ENCODE measurements at regions not wholly inside any gene's neighbourhood (a gene's known extent, or its start where the extent isn't known, plus 50 kb on each side); places are given as distances from the start of the nearest gene placed in this dataset.

DNA sequence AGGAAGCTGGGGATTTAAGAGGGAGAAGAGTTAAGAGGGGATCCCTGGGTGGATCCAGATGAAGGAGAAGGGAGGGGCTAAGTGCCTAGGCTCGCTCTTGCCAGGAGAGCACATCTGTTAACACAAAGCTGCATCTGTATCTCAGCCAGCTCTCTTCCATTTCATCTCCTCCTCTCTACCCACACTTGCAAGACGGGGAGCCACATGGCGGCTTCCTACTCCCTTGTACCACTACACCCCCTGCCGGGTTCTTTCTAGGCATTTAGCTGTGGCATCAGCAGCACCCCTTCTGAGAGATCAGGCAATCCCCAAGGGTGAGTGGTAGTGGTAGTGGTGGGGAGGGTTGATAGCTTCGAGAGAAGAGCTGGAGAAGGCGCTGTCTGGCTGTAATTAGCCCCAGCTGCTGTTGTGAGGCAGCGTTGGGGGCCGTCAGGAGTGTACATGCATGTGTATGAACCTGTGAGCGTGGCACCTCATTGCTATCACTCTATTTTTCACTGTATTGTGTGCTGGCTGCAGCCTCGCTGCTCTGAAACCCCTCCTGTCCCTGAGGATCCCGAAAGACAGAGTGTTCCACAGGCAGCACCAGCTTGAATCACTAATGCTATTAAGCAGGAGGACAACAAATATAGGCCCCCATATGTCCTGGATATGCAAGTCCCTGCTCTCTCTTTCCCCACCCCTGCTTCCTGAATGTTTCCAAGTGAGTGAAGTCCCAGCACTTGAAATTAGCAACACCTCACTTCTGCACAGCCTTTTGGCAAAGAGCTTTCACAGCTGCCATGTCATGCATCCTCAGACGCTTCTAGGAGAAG is 73.7 kb downstream of the RTL9 start:
- DNase-seq (ENCODE audit: low read depth, low spot score): no peak
- Histone ChIP-seq H3K4me3 (ENCODE audit: control insufficient read depth in 2 of 3, extremely low read depth in 1 of 3, insufficient read depth in 2 of 3, low read depth in 1 of 3, low read length in 3 of 3) (no peak overlapping the region), H3K27ac (ENCODE audit: control insufficient read depth, insufficient read depth, low read length) (no peak overlapping the region), H4K20me1 (ENCODE audit: control insufficient read depth, extremely low read depth, insufficient read depth, low read length) (peaks cover 2% of the 10 kb centered on the region), H3K79me2 (ENCODE audit: control insufficient read depth, insufficient read depth, low read length) (no peaks in the 10 kb centered on the region), H3K4me1 (ENCODE audit: control insufficient read depth, extremely low read depth, insufficient read depth, low read length) (peaks cover 9% of the 10 kb centered on the region), H3K9me3 (ENCODE audit: control insufficient read depth, low read depth, low read length) (no peaks in the 10 kb centered on the region), H3K27me3 (ENCODE audit: control insufficient read depth, extremely low read depth, insufficient read depth, low read length) (peaks cover 17% of the 10 kb centered on the region), H3K36me3 (ENCODE audit: control insufficient read depth in 2 of 2, extremely low read depth in 1 of 2, insufficient read depth in 2 of 2, low read length in 2 of 2) (no peaks in the 10 kb centered on the region), H3K9ac (ENCODE audit: control insufficient read depth, extremely low read depth, insufficient read depth, low read length) (no peak overlapping the region), H3K4me2 (ENCODE audit: control insufficient read depth, extremely low read depth, insufficient read depth, low read depth, low read length) (no peak overlapping the region), H2AFZ (ENCODE audit: control insufficient read depth, low read length) (no peak overlapping the region), H3K9me1 (ENCODE audit: control insufficient read depth, extremely low read depth, insufficient read depth, low read length) (no peaks in the 10 kb centered on the region)
- FAIRE-seq: no peak
- TF ChIP-seq EZH2 (IDR thresholded peaks at IDR 0.05; ENCODE audit: low read length): no peak
- TF ChIP-seq, protein P1, sequence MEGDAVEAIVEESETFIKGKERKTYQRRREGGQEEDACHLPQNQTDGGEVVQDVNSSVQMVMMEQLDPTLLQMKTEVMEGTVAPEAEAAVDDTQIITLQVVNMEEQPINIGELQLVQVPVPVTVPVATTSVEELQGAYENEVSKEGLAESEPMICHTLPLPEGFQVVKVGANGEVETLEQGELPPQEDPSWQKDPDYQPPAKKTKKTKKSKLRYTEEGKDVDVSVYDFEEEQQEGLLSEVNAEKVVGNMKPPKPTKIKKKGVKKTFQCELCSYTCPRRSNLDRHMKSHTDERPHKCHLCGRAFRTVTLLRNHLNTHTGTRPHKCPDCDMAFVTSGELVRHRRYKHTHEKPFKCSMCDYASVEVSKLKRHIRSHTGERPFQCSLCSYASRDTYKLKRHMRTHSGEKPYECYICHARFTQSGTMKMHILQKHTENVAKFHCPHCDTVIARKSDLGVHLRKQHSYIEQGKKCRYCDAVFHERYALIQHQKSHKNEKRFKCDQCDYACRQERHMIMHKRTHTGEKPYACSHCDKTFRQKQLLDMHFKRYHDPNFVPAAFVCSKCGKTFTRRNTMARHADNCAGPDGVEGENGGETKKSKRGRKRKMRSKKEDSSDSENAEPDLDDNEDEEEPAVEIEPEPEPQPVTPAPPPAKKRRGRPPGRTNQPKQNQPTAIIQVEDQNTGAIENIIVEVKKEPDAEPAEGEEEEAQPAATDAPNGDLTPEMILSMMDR (optimal IDR thresholded peaks at IDR 0.05 in 1 of 3, IDR thresholded peaks at IDR 0.05 in 1 of 3, conservative IDR thresholded peaks at IDR 0.05 in 1 of 3; ENCODE audit: extremely low read depth in 1 of 3, insufficient read depth in 2 of 3, low read length in 3 of 3): no peak
- dilution Hi-C loops (cut with MboI; ENCODE audit: extremely low pct_ligation_motif_present, low sequenced_read_pairs): loop anchor here (25.0 kb wide), 1 partner anchor 405 kb away; no protein-coding TSS in a partner anchor

DNA sequence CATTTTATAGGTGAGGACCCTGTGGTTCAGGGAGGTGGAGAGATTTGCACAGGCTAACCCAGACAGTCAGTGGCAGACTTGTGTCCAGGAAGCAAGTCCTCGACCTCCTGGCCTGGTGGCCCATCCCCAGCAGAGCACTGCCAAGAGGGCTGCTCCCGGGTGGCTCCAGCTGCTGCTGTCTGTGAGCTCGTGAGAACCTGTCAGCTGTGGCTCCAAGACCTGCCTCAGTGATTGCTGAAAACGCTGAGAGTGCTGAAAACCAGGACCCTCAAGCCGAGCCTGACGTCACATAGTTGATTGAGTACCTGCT is 74.2 kb downstream of the RTL9 start:
- Histone ChIP-seq H4K20me1 (ENCODE audit: control insufficient read depth, extremely low read depth, insufficient read depth, low read length) (peaks cover 2% of the 10 kb centered on the region), H3K27ac (ENCODE audit: control insufficient read depth, insufficient read depth, low read length) (no peak overlapping the region), H3K27me3 (ENCODE audit: control insufficient read depth, extremely low read depth, insufficient read depth, low read length) (peaks cover 17% of the 10 kb centered on the region), H2AFZ (ENCODE audit: control insufficient read depth, low read length) (no peak overlapping the region), H3K9me3 (ENCODE audit: control insufficient read depth, low read depth, low read length) (no peaks in the 10 kb centered on the region), H3K4me1 (ENCODE audit: control insufficient read depth, extremely low read depth, insufficient read depth, low read length) (peaks cover 15% of the 10 kb centered on the region), H3K9ac (ENCODE audit: control insufficient read depth, extremely low read depth, insufficient read depth, low read length) (no peak overlapping the region), H3K9me1 (ENCODE audit: control insufficient read depth, extremely low read depth, insufficient read depth, low read length) (no peaks in the 10 kb centered on the region), H3K4me3 (ENCODE audit: control insufficient read depth in 2 of 3, extremely low read depth in 1 of 3, insufficient read depth in 2 of 3, low read depth in 1 of 3, low read length in 3 of 3) (no peak overlapping the region), H3K79me2 (ENCODE audit: control insufficient read depth, insufficient read depth, low read length) (no peaks in the 10 kb centered on the region), H3K36me3 (ENCODE audit: control insufficient read depth in 2 of 2, extremely low read depth in 1 of 2, insufficient read depth in 2 of 2, low read length in 2 of 2) (no peaks in the 10 kb centered on the region), H3K4me2 (ENCODE audit: control insufficient read depth, extremely low read depth, insufficient read depth, low read depth, low read length) (no peak overlapping the region)
- DNase-seq (ENCODE audit: low read depth, low spot score) (no peak), FAIRE-seq (no peak)
- TF ChIP-seq, protein P1 (optimal IDR thresholded peaks at IDR 0.05 in 1 of 3, IDR thresholded peaks at IDR 0.05 in 1 of 3, conservative IDR thresholded peaks at IDR 0.05 in 1 of 3; ENCODE audit: extremely low read depth in 1 of 3, insufficient read depth in 2 of 3, low read length in 3 of 3): no peak
- no peak for TF ChIP-seq EZH2 (IDR thresholded peaks at IDR 0.05; ENCODE audit: low read length)
- dilution Hi-C loops (cut with MboI; ENCODE audit: extremely low pct_ligation_motif_present, low sequenced_read_pairs): loop anchor here (25.0 kb wide), 1 partner anchor 404 kb away; no protein-coding TSS in a partner anchor

Measured in keratinocyte (primary cell).